Tibial artery (tissue), 4 donors: ENCODE measurements at regions not wholly inside any gene's neighbourhood (a gene's known extent, or its start where the extent isn't known, plus 50 kb on each side); places are given as distances from the start of the nearest gene placed in this dataset.

Experiments used
- DNase-seq, 2 donors: peaks; one replicate each; pipeline ENCODE4 v3.0.0-alpha.2; 2019
- H3K27ac ChIP-seq, 2 donors: fragments of 200-600 bp; sonication (generic) in 1 of 2; 1 replicate in 1 of 2; 2 replicates in 1 of 2; pipeline ENCODE4 v1.5.1; 2018 to 2019; ENCODE audit warnings: mild to moderate bottlenecking in 1 of 2
- H3K27me3 ChIP-seq, 2 donors: fragments of 200-600 bp; sonication (generic) in 1 of 2; one replicate each; pipeline versions ENCODE4 v1.5.1 to v1.6.0; 2016 to 2019
- H3K36me3 ChIP-seq, 3 donors: fragments of 200-600 bp; sonication (generic) in 2 of 3; one replicate each; pipeline ENCODE4 v1.5.1; 2016 to 2019; ENCODE audit warnings: mild to moderate bottlenecking in 2 of 3
- H3K4me1 ChIP-seq, 4 donors: fragments of 200-600 bp; sonication (generic) in 2 of 4; 1 replicate in 3 of 4; 2 replicates in 1 of 4; pipeline ENCODE4 v1.5.1; 2016 to 2019
- H3K4me3 ChIP-seq, 2 donors: fragments of 200-600 bp; sonication (generic) in 1 of 2; 1 replicate in 1 of 2; 2 replicates in 1 of 2; pipeline ENCODE4 v1.5.1; 2018 to 2019; ENCODE audit warnings: mild to moderate bottlenecking in 2 of 2
- H3K9me3 ChIP-seq, 3 donors: fragments of 200-600 bp; sonication (generic) in 1 of 3; one replicate each; pipeline ENCODE4 v1.5.1; 2016 to 2019
- intact Hi-C: fragments of 100-400 bp; cut with DNase I; formaldehyde crosslinking; loops from one replicate; pipeline ENCODE4 v1.15.0; 2023; ENCODE audit warnings: low total_unique reads
- TF ChIP-seq, protein P1 (sequence below), 2 experiments: fragments of 200-600 bp in 1 of 2; fragments of 450-650 bp in 1 of 2; IDR thresholded peaks; one replicate each; pipeline ENCODE4 v1.5.1; 2017 to 2019; ENCODE audit warnings: antibody characterized with exemption in 2 of 2, mild to moderate bottlenecking in 1 of 2, moderate library complexity in 1 of 2

- H3K27me3 ChIP-seq: no peaks in the 10 kb centered on the region
- H3K4me3 ChIP-seq: no peak overlapping the region
- TF ChIP-seq, protein P1, sequence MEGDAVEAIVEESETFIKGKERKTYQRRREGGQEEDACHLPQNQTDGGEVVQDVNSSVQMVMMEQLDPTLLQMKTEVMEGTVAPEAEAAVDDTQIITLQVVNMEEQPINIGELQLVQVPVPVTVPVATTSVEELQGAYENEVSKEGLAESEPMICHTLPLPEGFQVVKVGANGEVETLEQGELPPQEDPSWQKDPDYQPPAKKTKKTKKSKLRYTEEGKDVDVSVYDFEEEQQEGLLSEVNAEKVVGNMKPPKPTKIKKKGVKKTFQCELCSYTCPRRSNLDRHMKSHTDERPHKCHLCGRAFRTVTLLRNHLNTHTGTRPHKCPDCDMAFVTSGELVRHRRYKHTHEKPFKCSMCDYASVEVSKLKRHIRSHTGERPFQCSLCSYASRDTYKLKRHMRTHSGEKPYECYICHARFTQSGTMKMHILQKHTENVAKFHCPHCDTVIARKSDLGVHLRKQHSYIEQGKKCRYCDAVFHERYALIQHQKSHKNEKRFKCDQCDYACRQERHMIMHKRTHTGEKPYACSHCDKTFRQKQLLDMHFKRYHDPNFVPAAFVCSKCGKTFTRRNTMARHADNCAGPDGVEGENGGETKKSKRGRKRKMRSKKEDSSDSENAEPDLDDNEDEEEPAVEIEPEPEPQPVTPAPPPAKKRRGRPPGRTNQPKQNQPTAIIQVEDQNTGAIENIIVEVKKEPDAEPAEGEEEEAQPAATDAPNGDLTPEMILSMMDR (IDR thresholded peaks at IDR 0.05): no peak
- H3K4me1 ChIP-seq: no peaks in the 10 kb centered on the region
- intact Hi-C loops: no loop called here
- no peaks in the 10 kb centered on the region for H3K36me3 ChIP-seq
- no peak for DNase-seq
- H3K9me3 ChIP-seq: no peaks in the 10 kb centered on the region
- no peak overlapping the region for H3K27ac ChIP-seq
These were observed 407.4 kb upstream of the ZNF507 start for GRCh38 chr19:31937983-31938382.

DNA sequence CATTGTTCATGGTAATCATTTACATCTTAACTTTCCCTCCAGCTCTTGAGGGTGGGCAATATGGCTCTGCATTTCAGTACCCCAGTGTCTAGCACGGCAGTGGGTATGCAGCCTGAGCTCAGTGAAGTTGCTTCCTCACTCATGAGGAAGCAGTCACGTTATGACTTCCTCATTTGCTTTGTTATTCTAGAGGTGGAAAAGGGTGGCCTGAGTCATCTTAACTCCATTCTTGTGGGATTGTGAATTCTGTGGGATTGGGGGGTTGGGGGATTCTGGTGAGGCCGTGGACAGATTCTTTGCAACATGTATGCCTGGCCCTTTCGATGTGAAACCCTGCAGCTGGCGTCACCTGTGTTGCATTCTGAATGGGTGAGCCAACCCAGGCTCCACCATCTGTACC lies 406.7 kb upstream of the ZNF507 start:
- Histone ChIP-seq H3K4me1 (no peaks in the 10 kb centered on the region), H3K9me3 (no peaks in the 10 kb centered on the region), H3K27ac (no peak overlapping the region), H3K36me3 (no peaks in the 10 kb centered on the region), H3K27me3 (no peaks in the 10 kb centered on the region), H3K4me3 (no peak overlapping the region)
- TF ChIP-seq, protein P1 (IDR thresholded peaks at IDR 0.05): no peak
- intact Hi-C loops: no loop called here
- no peak for DNase-seq

DNA sequence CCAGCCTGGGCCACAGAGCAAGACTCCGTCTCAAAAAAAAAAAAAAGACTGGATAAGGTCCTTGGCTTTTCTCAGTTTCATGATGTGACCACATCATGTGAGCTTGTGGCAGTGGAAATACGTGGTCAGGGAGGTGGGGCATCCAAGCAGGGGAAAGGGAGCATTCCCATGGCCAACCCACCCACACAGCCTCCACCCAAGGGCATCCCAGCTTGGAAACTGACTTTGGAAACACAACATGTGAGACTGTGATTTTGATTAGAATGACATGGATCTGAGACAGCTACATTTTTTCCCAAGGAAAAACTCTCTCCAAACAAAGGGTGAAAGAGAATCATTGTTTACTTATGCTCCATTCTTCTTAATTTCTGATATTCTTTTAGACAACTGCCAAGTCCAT lies 405.0 kb upstream of the ZNF507 start:
- H3K27me3 ChIP-seq: no peaks in the 10 kb centered on the region
- TF ChIP-seq, protein P1 (IDR thresholded peaks at IDR 0.05): no peak
- no peaks in the 10 kb centered on the region for H3K4me1 ChIP-seq
- no peak overlapping the region for H3K4me3 ChIP-seq
- no peak for DNase-seq
- H3K27ac ChIP-seq: no peak overlapping the region
- no peaks in the 10 kb centered on the region for H3K36me3 ChIP-seq
- intact Hi-C loops: no loop called here
- H3K9me3 ChIP-seq: no peaks in the 10 kb centered on the region

GRCh38 chr19:31943191-31943661 lies 402.2 kb upstream of the ZNF507 start:
- Histone ChIP-seq H3K9me3 (no peaks in the 10 kb centered on the region), H3K4me1 (no peaks in the 10 kb centered on the region), H3K36me3 (no peaks in the 10 kb centered on the region), H3K4me3 (no peak overlapping the region), H3K27me3 (no peaks in the 10 kb centered on the region), H3K27ac (no peak overlapping the region)
- TF ChIP-seq, protein P1 (IDR thresholded peaks at IDR 0.05): no peak
- intact Hi-C loops: no loop called here
- DNase-seq: no peak

DNA sequence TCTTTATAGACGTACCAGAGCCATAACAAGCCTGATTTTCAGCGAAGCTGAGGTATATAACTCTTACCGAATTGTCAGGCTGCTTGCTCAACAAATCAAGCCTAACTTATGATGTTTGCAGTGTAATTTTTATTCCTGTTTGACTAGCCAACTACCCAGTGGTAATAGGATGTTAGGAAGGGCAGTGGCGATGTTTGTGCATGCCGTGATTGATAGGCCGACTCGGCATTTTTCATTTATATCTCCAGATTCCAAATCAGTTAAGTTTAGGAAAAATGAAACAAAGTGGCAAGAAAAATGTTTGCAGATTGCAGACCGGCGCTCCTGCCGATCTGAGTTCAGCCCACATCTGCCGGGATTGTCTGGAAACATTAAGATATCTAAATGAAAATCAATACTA lies 401.6 kb upstream of the ZNF507 start:
- DNase-seq: no peak

More for the DNA sequence above, 401.6 kb upstream of the ZNF507 start:
- Histone ChIP-seq H3K4me1 (no peaks in the 10 kb centered on the region), H3K9me3 (no peaks in the 10 kb centered on the region), H3K4me3 (no peak overlapping the region), H3K36me3 (no peaks in the 10 kb centered on the region), H3K27ac (no peak overlapping the region), H3K27me3 (no peaks in the 10 kb centered on the region)
- TF ChIP-seq, protein P1 (IDR thresholded peaks at IDR 0.05): no peak
- intact Hi-C loops: no loop called here
